A549 (cell line): ENCODE measurements at regions not wholly inside any gene's neighbourhood (a gene's known extent, or its start where the extent isn't known, plus 50 kb on each side); places are given as distances from the start of the nearest gene placed in this dataset.

Experiments used
- ATAC-seq, 2 experiments: fragments of 200-7000 bp in 1 of 2; fragments of >200 bp in 1 of 2; cut with Nextera tagmentation in 1 of 2; cut with Tn5 transposase in 1 of 2; 3 replicates each; pipeline versions ENCODE4 v1.8.0 to v1.9.1; 2018 to 2020; ENCODE audit warnings: mild to moderate bottlenecking in 1 of 2, moderate library complexity in 1 of 2
- CTCF ChIA-PET: fragments of 300-600 bp; sonication (Branson Sonifier 250); formaldehyde crosslinking; extraction: SDS; loops from one replicate; lab custom pipeline; 2021; ENCODE audit warnings: antibody characterized with exemption, inconsistent platforms; lab: Yijun Ruan, JAX
- POLR2A ChIA-PET: fragments of 350-600 bp; formaldehyde crosslinking; extraction: SDS; loops from one replicate; lab custom pipeline; 2021; ENCODE audit warnings: antibody characterized with exemption, inconsistent platforms; lab: Yijun Ruan, JAX
- DNase-seq, 2 experiments: peaks; one replicate each; pipeline versions ENCODE4 v3.0.0 to v3.0.0-alpha.2; 2011 to 2016; ENCODE audit warnings: low read depth in 1 of 2, low spot score in 1 of 2
- FAIRE-seq: peaks from 2 replicates; lab custom pipeline; 2011; peaks lifted over from hg19 to GRCh38; lab: Jason Lieb, UNC
- H3K27ac ChIP-seq, 2 experiments: fragments of >200 bp; sonication (Bioruptor Twin); formaldehyde crosslinking; 3 replicates each; pipeline ENCODE4 v1.5.1; 2016 to 2017
- H3K4me1 ChIP-seq: fragments of >200 bp; sonication (Bioruptor Twin); formaldehyde crosslinking; 3 replicates; pipeline ENCODE4 v1.6.1; 2016
- H3K4me2 ChIP-seq: fragments of >200 bp; sonication (Bioruptor Twin); formaldehyde crosslinking; 3 replicates; pipeline ENCODE4 v1.6.1; 2016
- H3K4me3 ChIP-seq: fragments of >200 bp; sonication (Bioruptor Twin); formaldehyde crosslinking; 3 replicates; pipeline ENCODE4 v1.5.1; 2016
- H3K9me3 ChIP-seq: fragments of >200 bp; sonication (Bioruptor Twin); formaldehyde crosslinking; 3 replicates; pipeline ENCODE4 v1.6.1; 2016
- CHD4 ChIP-seq: fragments of 200-600 bp; sonication (generic); IDR thresholded peaks from 2 replicates; pipeline ENCODE4 v1.6.1; 2016; ENCODE audit warnings: antibody characterized with exemption, mild to moderate bottlenecking, borderline replicate concordance
- EP300 ChIP-seq, 2 experiments: fragments of >200 bp; sonication (Bioruptor Twin); formaldehyde crosslinking; IDR thresholded peaks; 2 replicates in 1 of 2; 3 replicates in 1 of 2; pipeline ENCODE4 v1.6.1; 2016 to 2017
- ESRRA ChIP-seq: fragments of 150-350 bp; IDR thresholded peaks from 2 replicates; pipeline ENCODE4 v1.6.1; 2014; ENCODE audit warnings: mild to moderate bottlenecking, low read length, borderline replicate concordance
- FOSL2 ChIP-seq, 2 experiments: fragments of 450-650 bp in 1 of 2; fragments of >200 bp in 1 of 2; sonication (Bioruptor Twin) in 1 of 2; formaldehyde crosslinking; IDR thresholded peaks; 2 replicates each; pipeline versions ENCODE4 v1.5.0 to v1.6.1; 2016 to 2020; ENCODE audit warnings: mild to moderate bottlenecking in 1 of 2, moderate library complexity in 1 of 2
- GATA3 ChIP-seq: IDR thresholded peaks from 2 replicates; pipeline ENCODE4 v1.6.1; 2012; ENCODE audit warnings: borderline replicate concordance
- HDAC2 ChIP-seq: fragments of 200-600 bp; sonication (generic); IDR thresholded peaks from 2 replicates; pipeline ENCODE4 v1.6.1; 2016
- JUNB ChIP-seq: fragments of >200 bp; sonication (Bioruptor Twin); formaldehyde crosslinking; IDR thresholded peaks from 2 replicates; pipeline ENCODE4 v1.6.1; 2016
- KDM1A ChIP-seq: fragments of 200-600 bp; sonication (generic); IDR thresholded peaks from 2 replicates; pipeline ENCODE4 v1.6.1; 2016; ENCODE audit warnings: low read depth, mild to moderate bottlenecking
- NFE2L2 ChIP-seq: fragments of 150-350 bp; conservative IDR thresholded peaks from 2 replicates; pipeline ENCODE4 v1.6.1; 2014; ENCODE audit warnings: low read length
- PHF8 ChIP-seq: fragments of 200-600 bp; sonication (generic); IDR thresholded peaks from 2 replicates; pipeline ENCODE4 v1.6.1; 2016; ENCODE audit warnings: low read depth, mild to moderate bottlenecking, antibody characterized with exemption, moderate library complexity, borderline replicate concordance
- POLR2A ChIP-seq: IDR thresholded peaks from 2 replicates; pipeline ENCODE4 v1.6.1; 2012; ENCODE audit warnings: mild to moderate bottlenecking, low read length
- POLR2AphosphoS2 ChIP-seq: conservative IDR thresholded peaks from 2 replicates; pipeline ENCODE4 v1.6.1; 2012; ENCODE audit warnings: low read length, improper control_type of control experiment, inconsistent platforms
- RFX5 ChIP-seq: fragments of 450-650 bp; IDR thresholded peaks from 2 replicates; pipeline ENCODE4 v1.7.1; 2014; ENCODE audit warnings: antibody characterized with exemption, mild to moderate bottlenecking, moderate library complexity
- SMC3 ChIP-seq: fragments of >200 bp; sonication (Bioruptor Twin); formaldehyde crosslinking; IDR thresholded peaks from 3 replicates; pipeline ENCODE4 v1.6.1; 2018; ENCODE audit warnings: inconsistent platforms
- TFCP2L1 ChIP-seq: fragments of 250-450 bp; sonication (Bioruptor Pico); IDR thresholded peaks from 2 replicates; pipeline ENCODE4 v1.5.0; 2021; ENCODE audit warnings: mild to moderate bottlenecking
- ZSCAN20 ChIP-seq: fragments of 250-450 bp; sonication (Bioruptor Pico); IDR thresholded peaks from 2 replicates; pipeline ENCODE4 v1.8.0; 2022; ENCODE audit warnings: mild to moderate bottlenecking, moderate library complexity
- WGBS: methylation state at CpG from one replicate; pipeline ENCODE4 v1.1.6; 2017; ENCODE audit errors: missing lambda C conversion rate; 5-methylcytosine and 5-hydroxymethylcytosine counted together
- TF ChIP-seq, protein P1 (sequence below): IDR thresholded peaks from 2 replicates; pipeline ENCODE4 v1.6.1; 2012
- TF ChIP-seq, protein P2 (sequence below): fragments of 450-650 bp; IDR thresholded peaks from 2 replicates; pipeline ENCODE4 v1.6.1; 2014; ENCODE audit warnings: antibody characterized with exemption

- CTCF ChIA-PET: interaction anchor here (0.8 to 2.4 kb wide), 3 partner anchors 10 to 145 kb away, joined by 4 to 9 read pairs (median 5); no protein-coding TSS in a partner anchor
- peak overlapping the region; percentile 35 to 82; a peak in 2 of 6 replicates for H3K27ac ChIP-seq
- ATAC-seq: no peak
- no peak for DNase-seq
- WGBS: 30% methylated on average over 2 of the region's 2 CpGs
- POLR2A ChIA-PET: no interaction called here
- peaks cover 56% of the 10 kb centered on the region for H3K4me1 ChIP-seq
- no peak for TF ChIP-seq POLR2A
- TF ChIP-seq EP300 (IDR thresholded peaks at IDR 0.05): no peak
- H3K9me3 ChIP-seq: no peaks in the 10 kb centered on the region
- H3K4me3 ChIP-seq: no peak overlapping the region
- no peak overlapping the region for H3K4me2 ChIP-seq
- no peak for FAIRE-seq
Measured at GRCh38 chr2:100755441-100755840, 64.5 kb upstream of the NPAS2 start.

GRCh38 chr2:100756704-100757103 lies 63.2 kb upstream of the NPAS2 start:
- TF ChIP-seq PHF8 (no peak), SMC3 (no peak)
- ChIA-PET CTCF (interaction anchor here (1.0 to 2.4 kb wide), 2 partner anchors 9 to 146 kb away, joined by 3 to 9 read pairs; no protein-coding TSS in a partner anchor), POLR2A (no interaction called here)
- ATAC-seq (no peak), DNase-seq (no peak), FAIRE-seq (no peak)
- Histone ChIP-seq H3K4me1 (peaks cover 55% of the 10 kb centered on the region), H3K4me3 (no peak overlapping the region), H3K4me2 (no peak overlapping the region), H3K9me3 (no peaks in the 10 kb centered on the region), H3K27ac (peak overlapping the region; percentile 63 to 82; a peak in 5 of 6 replicates)
- 59% methylated on average over 1 of the region's 1 CpG for WGBS

DNA sequence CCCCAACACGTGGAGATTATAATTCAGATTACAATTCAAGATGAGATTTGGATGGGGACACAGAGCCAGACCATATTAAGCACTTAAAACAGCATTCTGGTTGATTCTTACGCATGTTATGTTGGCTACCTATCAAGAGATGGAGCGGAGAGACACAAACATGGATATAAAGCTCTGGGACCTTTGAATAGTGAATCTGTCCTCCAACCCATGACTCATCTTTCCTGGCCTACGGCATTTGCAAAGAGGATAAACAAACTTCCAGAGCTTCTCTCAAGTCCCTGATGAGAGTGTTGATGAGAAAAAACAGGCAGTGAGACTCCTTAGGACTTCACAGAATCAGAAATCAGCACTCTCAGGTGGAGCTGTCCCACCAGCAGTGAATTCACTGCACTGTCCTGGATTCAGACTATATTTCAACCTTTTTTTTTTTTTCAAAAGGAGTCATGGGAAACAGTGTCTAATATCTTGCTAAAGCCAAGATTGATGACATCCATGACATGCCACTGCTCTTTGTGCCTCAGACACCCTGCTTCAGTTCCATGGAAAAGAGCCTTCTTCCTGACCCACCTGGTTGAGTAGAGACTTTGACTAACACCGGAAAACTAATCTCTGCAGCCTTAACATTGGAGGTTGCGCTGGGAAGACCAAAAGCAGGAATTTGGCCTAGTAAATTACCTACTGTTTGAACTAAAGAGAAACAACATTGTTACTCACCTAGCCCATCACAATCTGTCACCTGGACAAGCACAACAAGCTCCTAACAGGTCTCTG lies 62.1 kb upstream of the NPAS2 start:
- TF ChIP-seq JUNB (0 out of 2 replicates have a peak, but pooled peaks have one; percentile 11), FOSL2 (IDR thresholded peaks at IDR 0.05) (peak; percentile 65), FOSL2 (CRISPR knock-in tag; IDR thresholded peaks at IDR 0.05) (peak; percentile 87), RFX5 (no peak)
- peaks cover 45% of the 10 kb centered on the region for H3K4me1 ChIP-seq
- H3K9me3 ChIP-seq: no peaks in the 10 kb centered on the region
- peak overlapping the region; percentile 62 for H3K4me2 ChIP-seq
- DNase-seq (peak; percentile 39 to 72), FAIRE-seq (no peak), ATAC-seq (peak; percentile 72 to 80)
- WGBS: 45% methylated on average over 6 of the region's 6 CpGs
- H3K27ac ChIP-seq: peak overlapping the region; percentile 63 to 82
- H3K4me3 ChIP-seq: no peak overlapping the region
- CTCF ChIA-PET: interaction anchor here (0.6 to 1.0 kb wide), 3 partner anchors 29 to 150 kb away, joined by 3 read pairs; no protein-coding TSS in a partner anchor
- POLR2A ChIA-PET: no interaction called here

DNA sequence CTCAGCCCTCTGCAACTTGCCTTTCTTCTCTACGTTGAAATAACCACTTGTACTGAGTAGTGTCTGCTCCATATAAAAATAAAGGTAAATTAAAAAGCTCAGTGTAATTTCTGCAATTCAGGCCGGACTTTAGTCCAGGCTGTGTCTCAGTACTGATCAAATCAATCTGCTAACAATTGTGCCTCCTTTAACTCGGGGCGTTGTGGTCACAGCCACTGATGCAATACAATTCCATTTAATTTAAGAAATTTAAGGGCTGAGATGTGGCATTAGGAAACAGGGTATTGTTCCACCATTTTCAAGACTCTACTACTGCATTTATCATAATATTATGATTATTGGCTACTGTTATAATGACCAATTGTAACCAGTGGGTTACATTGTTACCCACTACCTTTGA lies 60.0 kb upstream of the NPAS2 start:
- ATAC-seq (no peak), FAIRE-seq (no peak), DNase-seq (no peak)
- 0 out of 3 replicates have a peak, but pooled peaks cover 6% of the 10 kb centered on the region for H3K9me3 ChIP-seq
- ChIA-PET CTCF (interaction anchor here (1.2 to 2.6 kb wide), 3 partner anchors 10 to 21 kb away, joined by 3 to 6 read pairs (median 3); no protein-coding TSS in a partner anchor), POLR2A (no interaction called here)
- 85% methylated on average over 4 of the region's 4 CpGs for whole genome bisulfite sequencing
- no peak for TF ChIP-seq ZSCAN20 (CRISPR knock-in tag)
- TF ChIP-seq GATA3: no peak
- TF ChIP-seq, protein P1, sequence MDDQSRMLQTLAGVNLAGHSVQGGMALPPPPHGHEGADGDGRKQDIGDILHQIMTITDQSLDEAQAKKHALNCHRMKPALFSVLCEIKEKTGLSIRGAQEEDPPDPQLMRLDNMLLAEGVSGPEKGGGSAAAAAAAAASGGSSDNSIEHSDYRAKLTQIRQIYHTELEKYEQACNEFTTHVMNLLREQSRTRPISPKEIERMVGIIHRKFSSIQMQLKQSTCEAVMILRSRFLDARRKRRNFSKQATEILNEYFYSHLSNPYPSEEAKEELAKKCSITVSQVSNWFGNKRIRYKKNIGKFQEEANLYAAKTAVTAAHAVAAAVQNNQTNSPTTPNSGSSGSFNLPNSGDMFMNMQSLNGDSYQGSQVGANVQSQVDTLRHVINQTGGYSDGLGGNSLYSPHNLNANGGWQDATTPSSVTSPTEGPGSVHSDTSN: no peak
- TF ChIP-seq, protein P2, sequence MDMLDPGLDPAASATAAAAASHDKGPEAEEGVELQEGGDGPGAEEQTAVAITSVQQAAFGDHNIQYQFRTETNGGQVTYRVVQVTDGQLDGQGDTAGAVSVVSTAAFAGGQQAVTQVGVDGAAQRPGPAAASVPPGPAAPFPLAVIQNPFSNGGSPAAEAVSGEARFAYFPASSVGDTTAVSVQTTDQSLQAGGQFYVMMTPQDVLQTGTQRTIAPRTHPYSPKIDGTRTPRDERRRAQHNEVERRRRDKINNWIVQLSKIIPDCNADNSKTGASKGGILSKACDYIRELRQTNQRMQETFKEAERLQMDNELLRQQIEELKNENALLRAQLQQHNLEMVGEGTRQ: no peak
- no peak for TF ChIP-seq TFCP2L1 (CRISPR knock-in tag)
- no peak for TF ChIP-seq PHF8
- no peak for TF ChIP-seq FOSL2 (IDR thresholded peaks at IDR 0.05)
- no peak for TF ChIP-seq FOSL2 (CRISPR knock-in tag; IDR thresholded peaks at IDR 0.05)
- no peak for TF ChIP-seq HDAC2
- TF ChIP-seq CHD4: no peak
- no peak for TF ChIP-seq ESRRA
- TF ChIP-seq NFE2L2: no peak
- TF ChIP-seq POLR2AphosphoS2: no peak
- no peak for TF ChIP-seq KDM1A
- H3K27ac ChIP-seq: no peak overlapping the region
- no peak overlapping the region for H3K4me2 ChIP-seq
- peaks cover 26% of the 10 kb centered on the region for H3K4me1 ChIP-seq
- no peak overlapping the region for H3K4me3 ChIP-seq
